H1 (cell line): ENCODE measurements at regions not wholly inside any gene's neighbourhood (a gene's known extent, or its start where the extent isn't known, plus 50 kb on each side); places are given as distances from the start of the nearest gene placed in this dataset.

Source experiments
- BACH1 ChIP-seq: IDR thresholded peaks from 2 replicates; pipeline ENCODE4 v1.6.1; 2012; ENCODE audit warnings: low read length, improper control_type of control experiment
- CTCF ChIP-seq, 3 experiments: IDR thresholded peaks; 1 replicate in 2 of 3; 2 replicates in 1 of 3; pipeline versions ENCODE4 v1.5.1 to v1.6.1; 2011; ENCODE audit warnings: low read length in 3 of 3, mild to moderate bottlenecking in 3 of 3, inconsistent platforms in 2 of 3, low read depth in 1 of 3, moderate library complexity in 1 of 3; ENCODE audit not compliant: insufficient read depth in 1 of 3; ENCODE audit errors: control extremely low read depth in 1 of 3
- EGR1 ChIP-seq: IDR thresholded peaks from 2 replicates; pipeline ENCODE4 v1.6.1; 2011; ENCODE audit warnings: low read depth, low read length, borderline replicate concordance
- EP300 ChIP-seq, 2 experiments: IDR thresholded peaks; 1 replicate in 1 of 2; 2 replicates in 1 of 2; pipeline ENCODE4 v1.6.1; 2011 to 2012; ENCODE audit warnings: low read depth in 2 of 2, low read length in 2 of 2, mild to moderate bottlenecking in 2 of 2, borderline replicate concordance in 1 of 2, inconsistent platforms in 1 of 2, moderate library complexity in 1 of 2
- EZH2 ChIP-seq: fragments of 200-600 bp; sonication (generic); IDR thresholded peaks from 2 replicates; pipeline ENCODE4 v1.7.1; 2012; ENCODE audit warnings: low read depth, mild to moderate bottlenecking, moderate library complexity, low read length, inconsistent platforms; ENCODE audit not compliant: severe bottlenecking
- GABPA ChIP-seq: IDR thresholded peaks from 2 replicates; pipeline ENCODE4 v1.6.1; 2011; ENCODE audit warnings: mild to moderate bottlenecking, low read length, moderate library complexity, borderline replicate concordance; ENCODE audit not compliant: insufficient read depth
- POLR2A ChIP-seq, 2 experiments: IDR thresholded peaks; 1 replicate in 1 of 2; 2 replicates in 1 of 2; pipeline ENCODE4 v1.6.1; 2011; ENCODE audit warnings: low read depth in 2 of 2, low read length in 2 of 2, mild to moderate bottlenecking in 2 of 2; ENCODE audit errors: control extremely low read depth in 1 of 2
- POLR2AphosphoS5 ChIP-seq: IDR thresholded peaks from 2 replicates; pipeline ENCODE4 v1.6.1; 2011; ENCODE audit warnings: low read depth, low read length
- RAD21 ChIP-seq, 2 experiments: IDR thresholded peaks in 1 of 2; conservative IDR thresholded peaks in 1 of 2; 2 replicates each; pipeline ENCODE4 v1.6.1; 2011; ENCODE audit warnings: low read depth in 2 of 2, low read length in 2 of 2, improper control_type of control experiment in 1 of 2, inconsistent platforms in 1 of 2, mild to moderate bottlenecking in 1 of 2, moderate library complexity in 1 of 2
- SUZ12 ChIP-seq: fragments of 200-600 bp; sonication (generic); IDR thresholded peaks from 2 replicates; pipeline ENCODE4 v1.6.1; 2012; ENCODE audit warnings: mild to moderate bottlenecking, inconsistent platforms, low read length, moderate library complexity, mixed read lengths
- TAF1 ChIP-seq: IDR thresholded peaks from 2 replicates; pipeline ENCODE4 v1.6.1; 2011; ENCODE audit warnings: mild to moderate bottlenecking, low read depth, low read length
- TCF12 ChIP-seq: IDR thresholded peaks from 2 replicates; pipeline ENCODE4 v1.6.1; 2011; ENCODE audit warnings: low read depth, mild to moderate bottlenecking, low read length
- YY1 ChIP-seq: IDR thresholded peaks from 2 replicates; pipeline ENCODE4 v1.6.1; 2011; ENCODE audit warnings: low read depth, mild to moderate bottlenecking, low read length
- ZNF274 ChIP-seq: IDR thresholded peaks from 2 replicates; pipeline ENCODE4 v1.7.0; 2012; ENCODE audit warnings: low read length, borderline replicate concordance; ENCODE audit errors: extremely low read depth

- TF ChIP-seq GABPA (no peak), EZH2 (no peak), EP300 (IDR thresholded peaks at IDR 0.05; ENCODE audit: borderline replicate concordance in 1 of 2, low read depth in 2 of 2, low read length in 2 of 2) (no peak), SUZ12 (no peak), POLR2A (IDR thresholded peaks at IDR 0.05; ENCODE audit: control extremely low read depth in 1 of 2, low read depth in 2 of 2, low read length in 2 of 2) (no peak), CTCF (IDR thresholded peaks at IDR 0.05; ENCODE audit: control extremely low read depth in 1 of 3, insufficient read depth in 1 of 3, low read depth in 1 of 3, low read length in 3 of 3) (no peak), POLR2AphosphoS5 (no peak), TCF12 (no peak), TAF1 (no peak), BACH1 (no peak), RAD21 (IDR thresholded peaks at IDR 0.05 in 1 of 2, conservative IDR thresholded peaks at IDR 0.05 in 1 of 2; ENCODE audit: low read depth in 2 of 2, low read length in 2 of 2) (no peak), ZNF274 (no peak), YY1 (no peak), EGR1 (no peak)
These were observed 106.4 kb upstream of the SYNDIG1 start for GRCh38 chr20:24363031-24363430.
